Adrenal gland (tissue), 9 donors: ENCODE measurements at regions not wholly inside any gene's neighbourhood (a gene's known extent, or its start where the extent isn't known, plus 50 kb on each side); places are given as distances from the start of the nearest gene placed in this dataset.
"Not testable (repeated sequence)": the region's sequence is repeated elsewhere in the genome, so short reads cannot be mapped to it uniquely, and the experiment has no call there.

Experiments used
- DNase-seq, 7 donors: peaks; one replicate each; pipeline ENCODE4 v3.0.0-alpha.2; 2019 to 2020
- H3K27ac ChIP-seq, 5 donors: fragments of 200-600 bp; sonication (generic) in 4 of 5; 1 replicate in 3 of 5; 2 replicates in 2 of 5; pipeline versions ENCODE4 v1.5.1 to v1.8.0; 2016 to 2020; ENCODE audit warnings: mild to moderate bottlenecking in 1 of 5
- H3K27me3 ChIP-seq: fragments of 200-600 bp; 2 replicates; pipeline ENCODE4 v1.8.0; 2021
- H3K36me3 ChIP-seq, 2 donors: fragments of 200-600 bp; replicated peaks in 1 of 2; 1 replicate in 1 of 2; 2 replicates in 1 of 2; pipeline versions ENCODE4 v1.5.1 to v1.8.0; 2018 to 2022
- H3K4me1 ChIP-seq, 2 donors: fragments of 200-600 bp; replicated peaks in 1 of 2; 1 replicate in 1 of 2; 2 replicates in 1 of 2; pipeline versions ENCODE4 v1.5.1 to v1.8.0; 2018 to 2021
- H3K4me3 ChIP-seq, 4 donors: fragments of 200-600 bp; sonication (generic) in 3 of 4; one replicate each; pipeline ENCODE4 v1.5.1; 2016 to 2018
- H3K9me3 ChIP-seq, 3 donors: fragments of 200-600 bp; sonication (generic) in 1 of 3; replicated peaks in 1 of 3; 1 replicate in 2 of 3; 2 replicates in 1 of 3; pipeline versions ENCODE4 v1.5.1 to v1.8.0; 2016 to 2021
- CTCF ChIP-seq, 6 experiments: fragments of 450-650 bp in 4 of 6; fragments of 200-600 bp in 2 of 6; sonication (generic) in 1 of 6; IDR thresholded peaks; 1 replicate in 5 of 6; 2 replicates in 1 of 6; pipeline versions ENCODE4 v1.5.1 to v1.8.0; 2016 to 2021; ENCODE audit warnings: antibody characterized with exemption in 6 of 6, mild to moderate bottlenecking in 2 of 6, moderate library complexity in 1 of 6
- POLR2A ChIP-seq, 2 donors: fragments of 450-650 bp; IDR thresholded peaks; one replicate each; pipeline ENCODE4 v1.6.1; 2017; ENCODE audit warnings: antibody characterized with exemption in 2 of 2, mild to moderate bottlenecking in 2 of 2, moderate library complexity in 1 of 2
- WGBS, 4 donors: extraction: QIAGEN DNeasy Blood & Tissue Kit in 2 of 4; methylation state at CpG; one replicate each; pipeline versions ENCODE4 v1.1.5 to v1.1.7; 2013 to 2017; 5-methylcytosine and 5-hydroxymethylcytosine counted together
- intact Hi-C, 2 donors: fragments of 100-400 bp; cut with DNase I; formaldehyde crosslinking; loops; one replicate each; pipeline versions ENCODE4 v1.14.1 to v1.15.0; 2022 to 2023
- donor health status: healthy with polysubstance abuse.
- donor health status: Bipolar disorder and iron deficiency.
- donor health status: DM: yes; HTN: yes; CAD: no.
- donor health status: DM: no; HTN: no; CAD: no.
- donor health status: DM: no; HTN: no; CAD: no.

GRCh38 chr17:55926276-55926990 lies 175.6 kb downstream of the PCTP start:
- H3K27ac ChIP-seq = no peak overlapping the region
- no peak for DNase-seq
- no peaks in the 10 kb centered on the region for H3K36me3 ChIP-seq
- H3K9me3 ChIP-seq = no peaks in the 10 kb centered on the region
- WGBS, 4 donors = 43 to 51% (median 48%) methylated on average over 4 of the region's 4 CpGs
- TF ChIP-seq CTCF (IDR thresholded peaks at IDR 0.05) (no peak), POLR2A (IDR thresholded peaks at IDR 0.05) (no peak)
- H3K4me1 ChIP-seq = no peaks in the 10 kb centered on the region
- H3K4me3 ChIP-seq = no peak overlapping the region
- no peaks in the 10 kb centered on the region for H3K27me3 ChIP-seq
- intact Hi-C loops = loop anchor here in 1 of 2 donors (10.0 kb wide), 1 partner anchor 62 kb away; no protein-coding TSS in a partner anchor

- TF ChIP-seq POLR2A (IDR thresholded peaks at IDR 0.05) (no peak), CTCF (IDR thresholded peaks at IDR 0.05) (no peak)
- no peaks in the 10 kb centered on the region for H3K27me3 ChIP-seq
- H3K4me3 ChIP-seq = no peak overlapping the region
- no peaks in the 10 kb centered on the region for H3K9me3 ChIP-seq
- intact Hi-C loops = no loop called here
- H3K27ac ChIP-seq = no peak overlapping the region
- WGBS, 4 donors = 66 to 86% (median 80%) methylated on average over 1 of the region's 1 CpG
- DNase-seq = no peak
- H3K4me1 ChIP-seq = no peaks in the 10 kb centered on the region
- H3K36me3 ChIP-seq = no peaks in the 10 kb centered on the region
Measured at GRCh38 chr17:55930291-55930809, 179.5 kb downstream of the PCTP start.

- Histone ChIP-seq H3K36me3 (no peaks in the 10 kb centered on the region), H3K4me1 (no peaks in the 10 kb centered on the region), H3K9me3 (no peaks in the 10 kb centered on the region), H3K4me3 (no peak overlapping the region), H3K27ac (no peak overlapping the region), H3K27me3 (no peaks in the 10 kb centered on the region)
- no peak for DNase-seq
- intact Hi-C loops = no loop called here
- 46 to 67% (median 57%) methylated on average over 1 of the region's 1 CpG for WGBS, 4 donors
- no peak for TF ChIP-seq POLR2A (IDR thresholded peaks at IDR 0.05)
- no peak for TF ChIP-seq CTCF (IDR thresholded peaks at IDR 0.05)
Measured at GRCh38 chr17:55931446-55931845, 180.6 kb downstream of the PCTP start.

GRCh38 chr17:55932973-55933372 lies 182.1 kb downstream of the PCTP start:
- Histone ChIP-seq H3K9me3 (no peaks in the 10 kb centered on the region), H3K4me3 (no peak overlapping the region), H3K27me3 (no peaks in the 10 kb centered on the region), H3K36me3 (no peaks in the 10 kb centered on the region), H3K4me1 (no peaks in the 10 kb centered on the region), H3K27ac (no peak overlapping the region)
- TF ChIP-seq POLR2A (IDR thresholded peaks at IDR 0.05) = no peak
- TF ChIP-seq CTCF (IDR thresholded peaks at IDR 0.05) = no peak
- intact Hi-C loops = no loop called here
- DNase-seq = no peak
- 60 to 74% (median 64%) methylated on average over 2 of the region's 2 CpGs for WGBS, 4 donors

- 49 to 59% (median 55%) methylated on average over 5 to 8 of the region's 8 CpGs for WGBS, 4 donors
Measured at GRCh38 chr17:55939181-55939810, 188.4 kb downstream of the PCTP start.

More at GRCh38 chr17:55939181-55939810, 188.4 kb downstream of the PCTP start:
- H3K4me3 ChIP-seq, intact Hi-C loops, H3K9me3 ChIP-seq, H3K4me1 ChIP-seq, H3K27me3 ChIP-seq, H3K36me3 ChIP-seq, H3K27ac ChIP-seq, DNase-seq: not testable (repeated sequence)
